22Rv1 (cell line): ENCODE measurements at regions not wholly inside any gene's neighbourhood (a gene's known extent, or its start where the extent isn't known, plus 50 kb on each side); places are given as distances from the start of the nearest gene placed in this dataset.

Experiments
- H3K27ac ChIP-seq: fragments of 450-650 bp; 2 replicates; pipeline ENCODE4 v1.5.1; 2017
- CTCF ChIP-seq: fragments of 450-650 bp; IDR thresholded peaks from 2 replicates; pipeline ENCODE4 v1.5.1; 2017; ENCODE audit warnings: mild to moderate bottlenecking
- ZFX ChIP-seq: fragments of 450-650 bp; IDR thresholded peaks from 2 replicates; pipeline ENCODE4 v1.6.1; 2017; ENCODE audit warnings: antibody characterized with exemption, borderline replicate concordance

DNA sequence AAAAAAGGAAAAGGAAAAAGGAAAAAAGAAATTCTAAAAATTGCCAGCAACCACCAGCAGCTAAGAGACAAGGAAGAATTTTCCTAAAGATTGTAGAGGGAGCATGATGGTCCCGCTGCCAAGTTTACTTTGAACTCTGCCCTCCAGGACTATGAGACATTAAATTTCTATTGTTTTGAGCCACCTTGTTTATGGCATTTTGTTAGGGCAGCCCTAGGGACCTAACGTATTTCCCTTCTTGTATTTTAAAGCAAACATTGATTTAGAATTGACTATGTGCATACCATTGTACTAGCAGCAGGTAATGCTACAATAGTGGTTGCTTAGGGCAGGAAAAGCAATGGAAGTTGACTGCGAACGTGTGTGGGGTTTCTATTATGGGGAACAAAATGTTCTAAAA, 1414.2 kb downstream of the EFNB2 start:
- no peak for TF ChIP-seq CTCF
- no peak for TF ChIP-seq ZFX
- H3K27ac ChIP-seq = no peak overlapping the region

DNA sequence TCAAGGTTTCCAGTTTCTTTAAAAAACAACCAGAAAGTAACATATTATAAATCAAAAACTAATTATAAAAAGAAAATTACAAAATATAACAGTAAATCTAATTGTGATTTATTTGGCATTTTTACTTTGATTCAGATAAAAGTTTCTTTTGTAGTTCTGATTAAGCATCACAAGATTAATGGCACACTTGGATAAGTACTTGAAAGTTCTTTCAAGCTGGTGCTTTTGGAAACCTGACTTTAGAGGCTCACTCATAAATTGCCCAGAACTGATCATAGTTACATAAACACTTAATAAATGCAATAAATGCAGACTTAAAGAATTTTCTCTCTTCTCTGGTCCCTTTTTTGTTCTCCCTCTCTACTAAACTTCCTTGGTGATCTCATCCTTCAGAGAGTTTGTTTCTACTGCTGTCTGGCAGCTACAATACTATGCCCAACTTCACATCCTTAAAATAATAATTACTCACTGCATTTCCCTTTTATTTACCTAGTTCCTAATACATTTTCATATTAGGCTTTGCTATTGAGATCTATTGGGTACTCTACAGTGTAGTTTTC, 1417.0 kb downstream of the EFNB2 start:
- TF ChIP-seq ZFX = no peak
- no peak for TF ChIP-seq CTCF
- no peak overlapping the region for H3K27ac ChIP-seq

DNA sequence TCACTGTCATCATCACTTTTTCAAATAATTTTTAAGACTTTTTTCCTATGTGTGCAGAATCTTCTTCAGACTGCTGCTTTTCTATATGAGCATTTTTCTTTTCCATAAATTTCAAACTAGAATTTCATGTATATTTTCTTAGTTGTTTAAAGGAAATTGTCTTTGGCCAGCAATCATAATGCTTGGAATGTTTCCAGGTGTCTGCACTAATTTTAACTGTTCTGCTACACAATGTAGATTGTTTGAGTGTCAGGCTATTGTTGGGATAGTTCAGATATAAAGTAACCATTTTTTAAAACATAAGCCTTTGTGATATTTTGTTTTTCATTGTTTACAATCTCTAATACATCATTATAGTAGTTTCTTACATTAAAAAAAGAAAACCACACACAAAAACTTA, 1418.5 kb downstream of the EFNB2 start:
- TF ChIP-seq ZFX (no peak), CTCF (no peak)
- H3K27ac ChIP-seq = no peak overlapping the region

DNA sequence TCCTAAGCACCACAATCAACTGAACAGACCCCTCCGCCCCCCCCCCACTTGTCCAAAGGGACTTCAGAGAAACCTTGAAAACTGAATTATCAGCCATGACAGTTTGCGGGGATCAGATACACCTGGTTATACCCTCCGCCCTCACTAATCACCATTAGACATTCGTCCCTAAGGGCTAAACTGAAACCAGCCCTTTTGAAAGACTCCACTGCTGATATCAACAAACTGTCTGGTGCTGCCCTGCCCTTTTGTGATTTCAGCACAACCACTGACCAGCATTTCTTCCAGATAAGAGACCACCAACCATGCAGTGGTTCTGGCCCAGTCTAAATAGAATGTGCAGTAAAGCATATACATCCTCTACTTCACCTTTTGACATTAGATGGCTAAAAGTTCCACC, 1422.9 kb downstream of the EFNB2 start:
- TF ChIP-seq ZFX (no peak), CTCF (no peak)
- no peak overlapping the region for H3K27ac ChIP-seq

- TF ChIP-seq ZFX (no peak), CTCF (no peak)
Measured at GRCh38 chr13:105107781-105108180, 1427.7 kb downstream of the EFNB2 start.

DNA sequence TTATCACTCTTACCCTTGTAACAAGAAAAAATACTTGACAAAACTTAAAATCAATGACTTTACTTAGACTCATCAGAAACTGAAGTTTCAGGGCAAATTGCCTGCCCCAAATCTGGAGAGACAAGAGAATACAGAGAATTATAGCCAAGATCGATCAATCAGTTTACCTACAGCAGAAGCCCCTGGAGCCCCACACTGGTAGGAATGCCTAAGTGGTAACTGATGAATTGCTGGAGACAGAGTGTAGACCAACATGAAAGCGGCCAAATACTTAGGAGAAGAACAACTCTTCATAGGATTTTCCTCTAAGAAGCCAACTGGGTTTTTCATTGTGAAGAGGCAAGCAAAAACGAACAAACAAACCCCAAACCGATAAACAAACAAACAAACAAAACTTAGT, 1430.0 kb downstream of the EFNB2 start:
- TF ChIP-seq ZFX = no peak
- no peak for TF ChIP-seq CTCF

More at GRCh38 chr13:105107781-105108180, 1427.7 kb downstream of the EFNB2 start:
- H3K27ac ChIP-seq = no peak overlapping the region

GRCh38 chr13:105097521-105097920, 1437.9 kb downstream of the EFNB2 start:
- H3K27ac ChIP-seq = no peak overlapping the region
- TF ChIP-seq ZFX = no peak
- no peak for TF ChIP-seq CTCF

More for the DNA sequence above, 1430.0 kb downstream of the EFNB2 start:
- H3K27ac ChIP-seq = no peak overlapping the region
